Prostate gland (tissue), 2 donors: ENCODE measurements at regions not wholly inside any gene's neighbourhood (a gene's known extent, or its start where the extent isn't known, plus 50 kb on each side); places are given as distances from the start of the nearest gene placed in this dataset.

Experiments used
- POLR2AphosphoS5 ChIP-seq: sonication (generic); formaldehyde crosslinking; IDR thresholded peaks from one replicate; pipeline ENCODE4 v1.6.1; 2017; ENCODE audit warnings: antibody characterized with exemption
- TF ChIP-seq, protein P1 (sequence below), 4 experiments: fragments of 200-600 bp in 2 of 4; fragments of 450-650 bp in 2 of 4; sonication (generic) in 2 of 4; IDR thresholded peaks; 1 replicate in 3 of 4; 2 replicates in 1 of 4; pipeline ENCODE4 v1.5.1; 2016 to 2019; ENCODE audit warnings: antibody characterized with exemption in 4 of 4, mild to moderate bottlenecking in 2 of 4, moderate library complexity in 2 of 4

DNA sequence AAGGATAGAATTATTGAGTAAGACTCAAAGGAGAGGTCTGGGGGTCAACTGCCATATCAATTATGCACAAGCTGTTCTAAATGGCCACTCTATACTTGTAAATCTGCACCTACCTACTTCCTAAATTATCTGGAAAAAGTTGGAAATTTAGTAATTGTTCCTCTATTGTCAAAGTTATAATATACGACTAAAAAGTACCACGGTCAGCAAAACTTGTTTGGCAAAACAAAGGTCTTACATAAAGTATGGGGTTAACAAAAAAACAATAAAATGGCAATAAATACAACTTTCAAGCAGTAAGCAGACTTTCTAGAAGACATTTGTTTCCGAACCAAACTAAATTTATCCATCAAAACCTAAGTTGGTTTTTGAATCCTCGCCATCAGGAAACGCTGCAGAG is 309.7 kb downstream of the FRK start:
- TF ChIP-seq POLR2AphosphoS5: no peak
- TF ChIP-seq, protein P1, sequence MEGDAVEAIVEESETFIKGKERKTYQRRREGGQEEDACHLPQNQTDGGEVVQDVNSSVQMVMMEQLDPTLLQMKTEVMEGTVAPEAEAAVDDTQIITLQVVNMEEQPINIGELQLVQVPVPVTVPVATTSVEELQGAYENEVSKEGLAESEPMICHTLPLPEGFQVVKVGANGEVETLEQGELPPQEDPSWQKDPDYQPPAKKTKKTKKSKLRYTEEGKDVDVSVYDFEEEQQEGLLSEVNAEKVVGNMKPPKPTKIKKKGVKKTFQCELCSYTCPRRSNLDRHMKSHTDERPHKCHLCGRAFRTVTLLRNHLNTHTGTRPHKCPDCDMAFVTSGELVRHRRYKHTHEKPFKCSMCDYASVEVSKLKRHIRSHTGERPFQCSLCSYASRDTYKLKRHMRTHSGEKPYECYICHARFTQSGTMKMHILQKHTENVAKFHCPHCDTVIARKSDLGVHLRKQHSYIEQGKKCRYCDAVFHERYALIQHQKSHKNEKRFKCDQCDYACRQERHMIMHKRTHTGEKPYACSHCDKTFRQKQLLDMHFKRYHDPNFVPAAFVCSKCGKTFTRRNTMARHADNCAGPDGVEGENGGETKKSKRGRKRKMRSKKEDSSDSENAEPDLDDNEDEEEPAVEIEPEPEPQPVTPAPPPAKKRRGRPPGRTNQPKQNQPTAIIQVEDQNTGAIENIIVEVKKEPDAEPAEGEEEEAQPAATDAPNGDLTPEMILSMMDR (IDR thresholded peaks at IDR 0.05): no peak
